A673 (cell line): ENCODE measurements at regions not wholly inside any gene's neighbourhood (a gene's known extent, or its start where the extent isn't known, plus 50 kb on each side); places are given as distances from the start of the nearest gene placed in this dataset.

Source experiments
- BruUV-seq: library from RNA; stranded (reverse); fragments of 400-500 nt; replicated peaks from 2 replicates; lab custom pipeline; 2021; lab: Mats Ljungman, UMichigan
- CTCF ChIA-PET: fragments of 300-600 bp; sonication (Branson Sonifier 250); formaldehyde crosslinking; loops from one replicate; lab custom pipeline; 2022; ENCODE audit warnings: antibody characterized with exemption; lab: Charles Lee
- POLR2A ChIA-PET: fragments of 300-600 bp; sonication (Branson Sonifier 250); formaldehyde crosslinking; loops from one replicate; lab custom pipeline; 2022; ENCODE audit warnings: antibody characterized with exemption; ENCODE audit not compliant: low non-redundant PET; lab: Charles Lee
- DNase-seq: peaks from one replicate; pipeline ENCODE4 v3.0.0-alpha.2; 2015; ENCODE audit warnings: low spot score
- H3K27ac ChIP-seq: fragments of 200-600 bp; sonication (generic); 2 replicates; pipeline ENCODE4 v1.5.1; 2016; ENCODE audit warnings: mixed run types, low read depth, mild to moderate bottlenecking, mixed read lengths, antibody characterized with exemption, low read length; ENCODE audit not compliant: poor library complexity, severe bottlenecking
- H3K27me3 ChIP-seq: fragments of 200-600 bp; sonication (generic); replicated peaks from 2 replicates; pipeline ENCODE4 v1.6.1; 2017; ENCODE audit warnings: mixed run types, low read depth, mild to moderate bottlenecking, mixed read lengths, antibody characterized with exemption, low read length; ENCODE audit not compliant: insufficient read depth, poor library complexity
- H3K36me3 ChIP-seq: fragments of 200-600 bp; sonication (generic); 2 replicates; pipeline ENCODE4 v1.6.1; 2016; ENCODE audit warnings: mixed run types, mild to moderate bottlenecking, mixed read lengths, antibody characterized with exemption, low read length; ENCODE audit not compliant: insufficient read depth, poor library complexity, severe bottlenecking
- H3K4me1 ChIP-seq: fragments of 200-600 bp; sonication (generic); 2 replicates; pipeline ENCODE4 v1.6.1; 2017; ENCODE audit warnings: mixed run types, mild to moderate bottlenecking, mixed read lengths, antibody characterized with exemption, low read length; ENCODE audit not compliant: insufficient read depth, poor library complexity, severe bottlenecking
- H3K4me3 ChIP-seq: fragments of 200-600 bp; sonication (generic); 2 replicates; pipeline ENCODE4 v1.5.1; 2016; ENCODE audit warnings: low read depth, mixed run types, mild to moderate bottlenecking, mixed read lengths, low read length; ENCODE audit not compliant: poor library complexity, severe bottlenecking
- H3K9me3 ChIP-seq: fragments of 200-600 bp; sonication (generic); 2 replicates; pipeline ENCODE4 v1.6.1; 2016; ENCODE audit warnings: mixed run types, low read depth, mild to moderate bottlenecking, mixed read lengths, antibody characterized with exemption, low read length; ENCODE audit not compliant: poor library complexity, severe bottlenecking
- EZH2 ChIP-seq: fragments of 200-600 bp; sonication (generic); IDR thresholded peaks from 2 replicates; pipeline ENCODE4 v1.6.1; 2017; ENCODE audit warnings: borderline replicate concordance, low read depth, mild to moderate bottlenecking, mixed read lengths, antibody characterized with exemption, low read length; ENCODE audit not compliant: poor library complexity, severe bottlenecking
- intact Hi-C: fragments of 100-400 bp; cut with micrococcal nuclease; formaldehyde crosslinking; loops from one replicate; pipeline ENCODE4 v1.10.0; 2022; ENCODE audit not compliant: unreplicated experiment
- TF ChIP-seq, protein P1 (sequence below): fragments of 300-800, 200-600 bp; sonication (generic); conservative IDR thresholded peaks from 2 replicates; pipeline ENCODE4 v1.5.1; 2017; ENCODE audit warnings: low read depth, mild to moderate bottlenecking, antibody characterized with exemption, low read length, moderate library complexity, mixed read lengths

DNA sequence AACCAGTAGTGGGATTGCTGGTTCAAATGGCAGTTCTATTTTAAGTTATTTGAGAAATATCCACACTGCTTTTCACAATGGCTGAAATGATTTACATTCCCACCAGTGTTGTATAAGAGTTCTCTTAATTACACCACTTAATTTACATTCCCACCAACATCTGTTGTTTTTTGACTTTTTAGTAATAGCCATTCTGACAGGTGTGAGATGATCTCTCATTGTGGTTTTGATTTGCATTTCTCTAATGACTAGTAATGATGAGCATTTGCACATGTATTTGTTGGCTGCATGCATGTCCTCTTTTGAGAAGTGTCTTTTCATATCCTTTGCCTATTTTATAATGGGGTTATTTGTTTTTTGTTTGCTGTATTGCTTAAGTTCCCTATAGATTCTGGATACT is 688.3 kb downstream of the PRR16 start:
- Histone ChIP-seq H3K4me1 (no peaks in the 10 kb centered on the region), H3K9me3 (no peaks in the 10 kb centered on the region), H3K27me3 (no peaks in the 10 kb centered on the region), H3K27ac (no peak overlapping the region), H3K4me3 (no peak overlapping the region), H3K36me3 (no peaks in the 10 kb centered on the region)
- ChIA-PET POLR2A (no interaction called here), CTCF (no interaction called here)
- DNase-seq, result no peak
- TF ChIP-seq EZH2, result no peak
- TF ChIP-seq, protein P1, sequence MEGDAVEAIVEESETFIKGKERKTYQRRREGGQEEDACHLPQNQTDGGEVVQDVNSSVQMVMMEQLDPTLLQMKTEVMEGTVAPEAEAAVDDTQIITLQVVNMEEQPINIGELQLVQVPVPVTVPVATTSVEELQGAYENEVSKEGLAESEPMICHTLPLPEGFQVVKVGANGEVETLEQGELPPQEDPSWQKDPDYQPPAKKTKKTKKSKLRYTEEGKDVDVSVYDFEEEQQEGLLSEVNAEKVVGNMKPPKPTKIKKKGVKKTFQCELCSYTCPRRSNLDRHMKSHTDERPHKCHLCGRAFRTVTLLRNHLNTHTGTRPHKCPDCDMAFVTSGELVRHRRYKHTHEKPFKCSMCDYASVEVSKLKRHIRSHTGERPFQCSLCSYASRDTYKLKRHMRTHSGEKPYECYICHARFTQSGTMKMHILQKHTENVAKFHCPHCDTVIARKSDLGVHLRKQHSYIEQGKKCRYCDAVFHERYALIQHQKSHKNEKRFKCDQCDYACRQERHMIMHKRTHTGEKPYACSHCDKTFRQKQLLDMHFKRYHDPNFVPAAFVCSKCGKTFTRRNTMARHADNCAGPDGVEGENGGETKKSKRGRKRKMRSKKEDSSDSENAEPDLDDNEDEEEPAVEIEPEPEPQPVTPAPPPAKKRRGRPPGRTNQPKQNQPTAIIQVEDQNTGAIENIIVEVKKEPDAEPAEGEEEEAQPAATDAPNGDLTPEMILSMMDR, result no peak
- intact Hi-C loops, result no loop called here
- BruUV-seq, result no TSS peak

DNA sequence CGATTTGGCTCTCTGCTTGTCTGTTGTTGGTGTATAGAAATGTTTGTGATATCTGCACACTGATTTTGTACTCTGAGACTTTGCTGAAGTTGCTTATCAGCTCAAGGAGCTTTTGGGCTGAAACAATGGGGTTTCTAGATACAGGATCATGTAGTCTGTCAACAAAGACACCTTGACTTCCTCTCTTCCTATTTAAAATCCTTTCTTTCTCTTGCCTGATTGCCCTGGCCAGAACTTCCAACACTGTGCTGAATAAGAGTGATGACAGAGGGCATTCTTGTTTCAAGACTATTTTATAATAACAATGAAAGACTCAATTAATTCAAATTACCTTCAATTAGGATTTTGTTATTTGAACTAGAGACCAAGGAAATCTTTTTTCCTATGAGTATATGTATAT is 692.5 kb downstream of the PRR16 start:
- no peak for DNase-seq
- ChIA-PET POLR2A (no interaction called here), CTCF (no interaction called here)
- Histone ChIP-seq H3K36me3 (no peaks in the 10 kb centered on the region), H3K4me1 (no peaks in the 10 kb centered on the region), H3K4me3 (no peak overlapping the region), H3K27me3 (no peaks in the 10 kb centered on the region), H3K9me3 (no peaks in the 10 kb centered on the region), H3K27ac (no peak overlapping the region)
- no TSS peak for BruUV-seq
- intact Hi-C loops, result no loop called here
- TF ChIP-seq, protein P1, result no peak
- TF ChIP-seq EZH2, result no peak

DNA sequence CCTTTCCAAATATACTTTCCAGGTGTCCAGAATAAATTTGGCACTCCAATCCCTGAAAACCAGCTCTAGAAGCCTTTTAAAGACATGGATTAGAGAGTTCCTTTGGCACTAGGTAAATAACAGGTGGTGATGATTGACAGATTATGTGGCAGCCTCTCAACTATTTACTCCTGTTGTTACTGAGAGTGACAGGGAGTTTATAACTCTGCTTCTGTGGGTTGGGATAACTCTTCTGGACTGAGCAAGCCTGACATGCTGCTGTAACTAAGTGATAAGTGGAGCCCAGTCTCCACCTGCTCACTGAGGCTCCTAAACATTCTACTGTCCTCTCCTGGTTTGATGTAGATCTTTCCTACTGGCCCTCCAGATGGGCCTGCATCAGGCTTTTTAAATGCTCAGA is 693.2 kb upstream of the FTMT start:
- no peaks in the 10 kb centered on the region for H3K27me3 ChIP-seq
- ChIA-PET POLR2A (no interaction called here), CTCF (no interaction called here)
- H3K9me3 ChIP-seq, result no peaks in the 10 kb centered on the region
- no peak for TF ChIP-seq EZH2
- TF ChIP-seq, protein P1, result no peak
- DNase-seq, result no peak
- no TSS peak for BruUV-seq
- no peak overlapping the region for H3K27ac ChIP-seq
- H3K36me3 ChIP-seq, result no peaks in the 10 kb centered on the region
- no peak overlapping the region for H3K4me3 ChIP-seq
- intact Hi-C loops, result no loop called here
- no peaks in the 10 kb centered on the region for H3K4me1 ChIP-seq
